ENCODE measurements at regions not wholly inside any gene's neighbourhood (a gene's known extent, or its start where the extent isn't known, plus 50 kb on each side); places are given as distances from the start of the nearest gene placed in this dataset.

DNA sequence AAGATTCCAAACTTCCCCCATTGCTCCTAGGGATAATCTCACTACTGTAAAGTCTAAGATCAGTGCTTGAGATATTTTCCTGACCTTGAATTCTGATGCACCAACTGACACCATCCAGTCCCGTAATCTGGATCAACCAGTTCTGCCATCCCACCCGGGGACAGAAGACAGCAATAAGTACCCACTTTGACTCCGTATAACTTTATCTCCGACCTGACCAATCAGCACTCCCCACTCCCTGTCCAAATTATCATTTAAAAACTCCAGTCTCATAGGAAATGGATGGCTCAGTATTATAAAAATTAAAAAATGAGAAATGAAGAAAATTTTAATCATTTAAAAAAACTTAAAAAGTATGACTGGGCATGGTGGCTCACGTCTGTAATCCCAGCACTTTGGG is 61.4 kb upstream of the ABCC4 start:
- Histone ChIP-seq H3K36me3 (no peaks in the 10 kb centered on the region), H3K27me3 (no peaks in the 10 kb centered on the region), H3K27ac (replicated peaks in 1 of 4) (no peak overlapping the region), H3K4me3 (no peak overlapping the region), H3K9me3 (peaks cover 0 to 9% (median 2%) of the 10 kb centered on the region in 4 donors), H3K4me1 (no peaks in the 10 kb centered on the region)
- intact Hi-C loops (cut with DNase I) = no loop called here
- no peak for TF ChIP-seq EP300 (IDR thresholded peaks at IDR 0.05)
- TF ChIP-seq, protein P1, sequence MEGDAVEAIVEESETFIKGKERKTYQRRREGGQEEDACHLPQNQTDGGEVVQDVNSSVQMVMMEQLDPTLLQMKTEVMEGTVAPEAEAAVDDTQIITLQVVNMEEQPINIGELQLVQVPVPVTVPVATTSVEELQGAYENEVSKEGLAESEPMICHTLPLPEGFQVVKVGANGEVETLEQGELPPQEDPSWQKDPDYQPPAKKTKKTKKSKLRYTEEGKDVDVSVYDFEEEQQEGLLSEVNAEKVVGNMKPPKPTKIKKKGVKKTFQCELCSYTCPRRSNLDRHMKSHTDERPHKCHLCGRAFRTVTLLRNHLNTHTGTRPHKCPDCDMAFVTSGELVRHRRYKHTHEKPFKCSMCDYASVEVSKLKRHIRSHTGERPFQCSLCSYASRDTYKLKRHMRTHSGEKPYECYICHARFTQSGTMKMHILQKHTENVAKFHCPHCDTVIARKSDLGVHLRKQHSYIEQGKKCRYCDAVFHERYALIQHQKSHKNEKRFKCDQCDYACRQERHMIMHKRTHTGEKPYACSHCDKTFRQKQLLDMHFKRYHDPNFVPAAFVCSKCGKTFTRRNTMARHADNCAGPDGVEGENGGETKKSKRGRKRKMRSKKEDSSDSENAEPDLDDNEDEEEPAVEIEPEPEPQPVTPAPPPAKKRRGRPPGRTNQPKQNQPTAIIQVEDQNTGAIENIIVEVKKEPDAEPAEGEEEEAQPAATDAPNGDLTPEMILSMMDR (IDR thresholded peaks at IDR 0.05) = no peak
- no peak for TF ChIP-seq POLR2A (IDR thresholded peaks at IDR 0.05; ENCODE audit: low read depth)
- no peak for TF ChIP-seq POLR2AphosphoS5 (IDR thresholded peaks at IDR 0.05)
- DNase-seq (ENCODE audit: extremely low spot score) = no peak
- 81% methylated on average over 5 of the region's 5 CpGs for WGBS

DNA sequence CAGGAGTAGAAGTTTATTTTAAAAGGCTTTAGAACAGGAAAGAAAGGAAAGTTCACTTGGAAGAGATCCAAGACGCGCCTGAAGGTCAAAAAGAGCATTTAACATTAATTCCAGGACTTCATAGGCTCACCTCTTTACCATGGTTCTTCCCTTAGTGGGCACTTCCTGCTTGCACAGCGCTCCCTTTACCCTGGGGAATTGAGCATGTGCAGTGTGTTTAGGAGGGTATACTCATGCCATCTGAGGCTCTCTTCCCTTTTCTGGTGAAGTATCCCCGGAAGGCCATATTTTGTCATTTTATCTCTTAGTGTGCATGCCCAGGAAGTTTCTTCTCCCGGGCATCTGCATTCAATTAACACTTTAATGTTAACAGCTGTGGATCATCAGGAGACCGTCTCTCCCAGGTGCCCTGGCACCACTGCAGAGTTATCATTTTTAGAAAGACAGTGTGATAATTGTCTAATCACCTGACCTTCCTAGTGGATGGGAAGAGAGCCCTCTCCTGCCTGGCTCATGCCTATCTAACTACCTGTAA is 66.1 kb upstream of the ABCC4 start:
- DNase-seq (ENCODE audit: extremely low spot score) = no peak
- Histone ChIP-seq H3K4me1 (no peaks in the 10 kb centered on the region), H3K27ac (replicated peaks in 1 of 4) (no peak overlapping the region), H3K9me3 (peaks cover 0 to 9% (median 2%) of the 10 kb centered on the region in 4 donors), H3K4me3 (no peak overlapping the region), H3K27me3 (no peaks in the 10 kb centered on the region), H3K36me3 (no peaks in the 10 kb centered on the region)
- intact Hi-C loops (cut with DNase I) = no loop called here
- TF ChIP-seq POLR2A (IDR thresholded peaks at IDR 0.05; ENCODE audit: low read depth) = no peak
- 42% methylated on average over 6 of the region's 6 CpGs for WGBS

DNA sequence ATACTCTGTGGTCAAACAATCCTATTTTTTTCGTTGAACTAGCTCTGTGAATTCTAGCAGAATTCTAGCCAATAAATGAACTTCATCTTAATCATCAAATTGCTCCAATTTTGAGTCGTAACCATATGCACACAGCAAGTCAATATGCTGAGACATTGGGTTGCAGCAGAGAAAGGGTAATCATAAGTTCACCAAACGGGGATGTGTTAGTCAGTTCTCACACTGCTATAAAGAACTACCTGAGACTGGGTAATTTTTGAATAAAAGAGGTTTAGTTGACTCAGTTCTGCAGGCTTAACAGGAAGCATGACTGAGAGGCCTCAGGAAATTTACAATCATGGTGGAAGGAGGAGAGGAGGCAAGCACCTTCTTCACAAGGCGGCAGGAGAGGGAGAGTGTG is 67.7 kb upstream of the ABCC4 start:
- no peaks in the 10 kb centered on the region for H3K4me1 ChIP-seq
- WGBS = 79% methylated on average over 4 of the region's 4 CpGs
- DNase-seq (ENCODE audit: extremely low spot score) = no peak
- H3K27ac ChIP-seq (replicated peaks in 1 of 4) = no peak overlapping the region
- no peaks in the 10 kb centered on the region for H3K36me3 ChIP-seq
- no peaks in the 10 kb centered on the region for H3K27me3 ChIP-seq
- H3K4me3 ChIP-seq = no peak overlapping the region
- intact Hi-C loops (cut with DNase I) = no loop called here
- no peaks in the 10 kb centered on the region for H3K9me3 ChIP-seq
- no peak for TF ChIP-seq EP300 (IDR thresholded peaks at IDR 0.05)

DNA sequence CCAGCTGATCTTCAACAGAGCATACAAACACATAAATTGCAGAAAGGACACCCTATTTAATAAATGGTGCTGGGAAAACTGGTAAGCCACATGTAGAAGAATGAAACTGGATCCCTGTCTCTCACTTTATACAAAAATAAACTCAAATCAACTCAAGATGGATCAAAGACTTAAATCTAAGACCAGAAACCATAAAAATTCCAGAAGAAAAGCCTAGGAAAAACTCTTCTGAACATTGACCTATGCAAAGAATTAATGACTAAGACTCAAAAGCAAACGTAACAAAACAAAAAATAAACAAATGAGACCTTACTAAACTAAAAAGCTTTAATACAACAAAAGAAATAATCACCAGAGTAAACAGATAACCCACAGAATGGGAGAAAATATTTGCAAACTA is 74.5 kb upstream of the ABCC4 start:
- no peak for DNase-seq (ENCODE audit: extremely low spot score)
- Histone ChIP-seq H3K27ac (replicated peaks in 1 of 4) (no peak overlapping the region), H3K36me3 (no peaks in the 10 kb centered on the region), H3K4me3 (no peak overlapping the region), H3K9me3 (no peaks in the 10 kb centered on the region), H3K4me1 (peaks cover 3 to 8% (median 6%) of the 10 kb centered on the region in 4 donors), H3K27me3 (no peaks in the 10 kb centered on the region)
- intact Hi-C loops (cut with DNase I) = no loop called here
- WGBS = 0% methylated on average over 1 of the region's 1 CpG
- TF ChIP-seq POLR2A (IDR thresholded peaks at IDR 0.05; ENCODE audit: low read depth) = no peak

DNA sequence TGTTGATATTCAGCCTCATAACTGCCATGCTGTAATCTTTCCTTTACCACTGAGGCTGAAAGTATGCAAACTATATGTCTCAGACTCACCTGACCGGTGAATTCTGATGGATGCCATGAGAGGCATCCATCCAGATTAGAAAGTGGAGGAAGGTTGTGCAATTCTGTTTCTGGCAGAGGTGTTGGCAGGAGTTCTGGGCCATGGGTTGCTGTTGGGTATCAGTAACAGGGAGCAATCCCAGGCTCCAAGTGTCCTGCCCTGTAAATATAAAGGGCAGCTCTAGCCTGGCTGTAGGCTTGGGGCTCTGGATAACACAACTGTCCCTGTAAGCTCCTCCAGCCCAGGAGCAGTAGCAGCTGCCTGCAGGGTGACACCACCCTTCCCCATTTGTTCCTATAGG is 77.4 kb upstream of the ABCC4 start:
- intact Hi-C loops (cut with DNase I) = no loop called here
- no peaks in the 10 kb centered on the region for H3K36me3 ChIP-seq
- no peaks in the 10 kb centered on the region for H3K27me3 ChIP-seq
- DNase-seq (ENCODE audit: extremely low spot score) = no peak
- H3K27ac ChIP-seq (replicated peaks in 1 of 4) = no peak overlapping the region
- peaks cover 6 to 15% (median 9%) of the 10 kb centered on the region in 4 donors for H3K4me1 ChIP-seq
- no peaks in the 10 kb centered on the region for H3K9me3 ChIP-seq
- TF ChIP-seq EP300 (IDR thresholded peaks at IDR 0.05) = no peak
- TF ChIP-seq, protein P1 (IDR thresholded peaks at IDR 0.05) = no peak
- no peak for TF ChIP-seq POLR2AphosphoS5 (IDR thresholded peaks at IDR 0.05)
- TF ChIP-seq POLR2A (IDR thresholded peaks at IDR 0.05; ENCODE audit: low read depth) = no peak
- 83% methylated on average over 1 of the region's 1 CpG for WGBS
- no peak overlapping the region for H3K4me3 ChIP-seq

DNA sequence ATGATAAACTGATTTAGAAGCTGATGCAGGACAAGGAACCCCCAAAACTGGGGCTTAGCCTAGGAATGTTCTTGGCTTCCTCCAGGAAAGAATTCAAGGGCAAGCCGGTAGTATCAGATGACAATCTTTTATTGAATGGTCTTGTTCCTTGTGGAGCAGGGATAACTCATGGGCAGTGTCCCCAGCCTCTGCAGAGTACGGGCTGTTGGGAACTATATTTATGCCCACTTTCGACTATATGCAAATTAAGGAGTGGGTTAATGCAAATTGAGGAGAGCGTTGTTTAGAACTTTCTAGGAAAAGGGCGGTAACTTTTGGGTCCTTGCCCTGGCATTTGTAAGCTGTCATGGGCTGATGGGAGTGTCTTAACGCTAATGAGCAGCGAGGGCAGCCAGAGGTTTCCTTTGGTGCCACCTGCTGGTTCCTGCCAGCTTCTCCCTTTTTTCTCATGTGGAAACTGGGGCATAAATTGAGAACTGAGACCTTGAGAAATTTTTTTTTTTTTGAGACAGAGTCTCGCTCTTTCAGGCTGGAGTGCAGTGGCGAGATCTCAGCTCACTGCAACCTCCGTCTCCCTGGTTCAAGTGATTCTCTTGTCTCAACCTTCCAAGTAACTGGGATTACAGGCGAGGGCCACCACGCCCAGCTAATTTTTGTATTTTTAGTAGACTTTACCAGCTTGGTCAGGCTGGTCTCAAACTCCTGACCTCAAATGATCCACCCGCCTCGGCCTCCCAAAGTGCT is 79.4 kb upstream of the ABCC4 start:
- WGBS = 21% methylated on average over 14 of the region's 14 CpGs
- H3K27ac ChIP-seq (replicated peaks in 1 of 4) = no peak overlapping the region
- peaks cover 6 to 17% (median 9%) of the 10 kb centered on the region in 4 donors for H3K4me1 ChIP-seq

More for the DNA sequence above, 79.4 kb upstream of the ABCC4 start:
- H3K36me3 ChIP-seq = no peaks in the 10 kb centered on the region
- no peaks in the 10 kb centered on the region for H3K9me3 ChIP-seq
- intact Hi-C loops (cut with DNase I) = loop anchor here (2.0 to 5.0 kb wide), 2 partner anchors 83 to 190 kb away; no protein-coding TSS in a partner anchor
- H3K4me3 ChIP-seq = peak overlapping the region in 1 of 4 donors; percentile 8
- no peak for TF ChIP-seq EP300 (IDR thresholded peaks at IDR 0.05)
- TF ChIP-seq, protein P1 (IDR thresholded peaks at IDR 0.05) = peak; percentile 68 to 74 (median 74)
- no peak for DNase-seq (ENCODE audit: extremely low spot score)
- no peaks in the 10 kb centered on the region for H3K27me3 ChIP-seq

Measured in esophagus muscularis mucosa (tissue), 4 donors.